HG03571 (cell line): ENCODE measurements at regions not wholly inside any gene's neighbourhood (a gene's known extent, or its start where the extent isn't known, plus 50 kb on each side); places are given as distances from the start of the nearest gene placed in this dataset.
"Not testable (repeated sequence)": the region's sequence is repeated elsewhere in the genome, so short reads cannot be mapped to it uniquely, and the experiment has no call there.

Experiments
- ATAC-seq: cut with Tn5 transposase; IDR thresholded peaks from one replicate; pipeline ENCODE4 v1.9.1; 2021; ENCODE audit not compliant: unreplicated experiment

DNA sequence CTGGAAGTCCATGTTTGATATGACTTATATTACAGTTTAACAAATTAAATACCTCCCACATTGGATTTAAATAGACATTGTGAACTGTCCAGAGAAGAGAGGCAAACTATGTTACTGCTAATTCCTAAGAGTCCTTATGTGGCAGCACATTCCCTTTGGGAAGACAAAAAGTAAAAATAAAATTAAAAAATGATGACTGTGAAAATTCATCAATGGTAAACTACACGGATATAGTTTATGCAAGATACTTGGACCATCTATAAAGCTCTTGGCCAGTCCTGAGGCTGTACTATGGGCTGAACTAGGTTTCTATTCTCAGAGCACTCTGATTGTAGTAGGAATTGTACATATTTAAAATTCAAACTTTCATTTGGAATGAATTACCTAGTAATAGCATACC lies 206.4 kb downstream of the LRRK2 start:
- ATAC-seq, result no peak

DNA sequence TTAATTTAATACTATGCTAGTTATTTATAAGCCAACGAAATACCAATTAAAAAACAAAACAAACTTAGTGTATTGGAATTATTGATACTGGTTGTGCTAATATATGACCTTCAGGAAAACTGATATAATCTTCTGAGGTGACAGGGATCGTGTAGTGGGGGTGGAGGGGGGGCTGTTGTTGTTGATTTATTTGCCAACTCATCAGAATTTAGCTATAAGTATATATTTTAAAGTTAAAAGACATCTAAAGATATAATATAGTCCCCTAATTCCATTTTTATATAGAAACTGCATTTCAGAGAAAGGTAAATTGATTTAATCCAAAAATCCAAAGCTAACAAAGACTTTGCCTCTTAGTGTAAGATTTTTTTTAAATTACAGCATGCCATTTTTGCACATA lies 210.5 kb downstream of the LRRK2 start:
- ATAC-seq, result no peak

DNA sequence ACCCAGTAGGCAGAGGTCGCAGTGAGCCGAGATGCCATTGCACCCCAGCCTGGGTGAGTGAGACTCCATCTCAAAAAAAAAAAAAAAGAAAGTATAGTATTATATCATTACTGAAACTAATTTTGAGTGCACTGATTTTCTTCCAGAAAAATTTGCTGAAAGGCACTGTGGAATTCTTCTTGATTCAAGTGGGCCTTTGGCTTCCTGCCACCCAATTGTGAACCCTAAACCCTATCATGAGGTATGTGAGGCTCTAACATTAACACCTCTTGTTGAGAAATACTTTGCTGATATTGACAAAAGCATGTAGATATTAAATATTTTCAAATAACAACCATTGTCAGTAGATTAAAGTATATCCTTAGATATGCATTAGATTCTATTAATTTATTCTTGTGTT lies 211.2 kb downstream of the LRRK2 start:
- ATAC-seq, result no peak

DNA sequence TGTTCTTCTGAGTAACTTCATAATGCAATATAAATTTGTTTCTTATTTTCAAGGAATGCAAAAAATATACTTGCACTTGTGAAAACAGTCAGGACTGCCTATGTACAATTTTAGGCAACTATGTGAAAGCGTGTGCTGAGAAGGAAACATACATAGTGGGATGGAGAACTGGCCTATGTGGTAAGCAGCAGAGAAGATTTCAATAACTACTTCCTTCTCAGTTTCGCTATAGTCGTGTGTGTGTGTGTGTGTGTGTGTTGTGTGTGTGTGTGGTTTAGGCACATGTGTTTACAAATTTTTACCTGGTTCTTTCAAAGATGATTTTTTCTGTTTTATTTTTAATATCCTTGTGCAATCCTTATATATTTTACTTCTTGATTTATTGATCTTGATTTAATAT lies 211.8 kb downstream of the LRRK2 start:
- no peak for ATAC-seq

DNA sequence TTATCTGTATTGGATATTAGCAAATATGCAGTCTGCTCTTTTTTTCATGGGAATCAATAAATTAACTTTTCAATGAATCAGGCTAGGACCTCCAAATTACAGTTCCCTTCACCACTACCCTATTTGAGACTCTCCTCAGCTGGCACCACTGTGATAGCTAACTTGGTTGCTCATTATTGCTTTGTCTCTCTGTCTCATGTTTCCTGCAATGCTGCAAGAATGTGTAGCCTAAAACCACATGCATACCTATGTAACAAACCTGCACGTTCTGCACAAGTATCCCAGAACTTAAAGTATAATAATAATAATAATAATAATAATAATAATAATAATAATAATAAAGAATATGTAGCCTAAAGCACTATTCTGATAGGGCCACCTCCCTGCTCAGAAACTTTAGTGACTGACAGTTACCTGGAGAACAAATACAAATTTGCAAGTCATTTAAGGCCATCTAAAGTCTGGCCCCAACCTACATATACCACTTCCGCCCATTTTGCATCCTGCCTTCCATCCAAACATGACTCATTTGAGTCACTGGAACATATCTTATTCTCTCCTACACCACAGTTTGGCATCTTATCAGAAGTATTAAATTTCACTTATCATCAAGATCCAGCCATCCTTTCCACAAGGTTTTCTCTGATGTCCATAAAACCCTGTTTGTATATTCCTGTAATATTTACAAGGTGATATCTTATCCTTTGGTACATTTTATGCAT lies 215.1 kb downstream of the LRRK2 start:
- ATAC-seq, result no peak

DNA sequence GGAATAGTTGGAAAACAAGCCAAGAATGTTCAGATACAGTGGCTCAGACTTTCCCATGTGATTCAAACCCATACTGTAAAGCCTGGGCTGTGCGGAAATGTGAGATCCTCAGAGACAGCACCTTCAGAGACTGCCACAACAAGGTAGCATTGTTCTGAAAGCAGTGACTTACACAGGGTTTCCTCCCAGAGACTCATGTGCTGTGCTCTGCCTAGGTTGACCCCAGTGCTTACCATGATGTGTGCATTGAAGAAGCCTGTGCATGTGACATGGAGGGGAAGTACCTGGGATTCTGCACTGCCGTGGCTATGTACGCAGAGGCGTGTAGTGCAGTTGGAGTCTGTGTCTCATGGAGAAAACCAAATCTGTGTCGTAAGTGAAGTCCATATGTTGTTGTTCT lies 219.4 kb downstream of the LRRK2 start:
- no peak for ATAC-seq

DNA sequence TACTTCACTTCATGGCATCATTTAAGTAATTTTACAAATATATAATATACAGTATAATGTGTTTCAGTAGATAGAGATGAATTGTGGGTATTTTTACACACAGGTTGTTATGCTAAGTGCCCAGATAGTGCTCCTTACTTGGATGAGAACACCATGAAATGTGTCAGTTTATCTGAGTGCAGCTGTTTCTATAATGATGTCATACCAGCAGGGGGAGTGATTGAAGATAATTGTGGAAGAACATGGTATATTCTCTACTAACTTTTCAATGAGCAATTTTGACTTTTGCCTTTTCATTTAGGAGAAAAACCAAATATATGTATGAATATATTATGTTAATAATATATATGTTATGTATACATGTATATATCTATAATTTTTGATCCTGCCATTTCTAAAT lies 221.6 kb downstream of the LRRK2 start:
- no peak for ATAC-seq

DNA sequence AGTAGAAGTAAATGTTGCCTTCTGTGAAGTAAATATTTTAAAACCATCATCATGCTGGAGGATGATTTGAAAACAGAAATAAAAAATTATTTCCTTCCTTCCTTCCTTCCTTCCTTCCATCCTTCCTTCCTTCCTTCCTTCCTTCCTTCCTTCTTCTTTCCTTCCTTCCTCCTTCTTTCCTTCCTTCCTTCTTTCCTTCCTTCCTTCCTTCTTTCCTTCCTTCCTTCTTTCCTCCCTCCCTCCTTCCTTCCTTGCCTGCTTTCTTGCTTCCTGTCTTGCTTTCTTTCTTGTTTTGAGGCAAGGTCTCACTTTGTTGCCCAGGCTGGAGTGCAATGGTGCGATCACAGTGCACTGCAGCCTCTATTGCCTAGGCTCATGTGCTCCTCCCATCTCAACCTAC lies 223.7 kb downstream of the LRRK2 start:
- not testable (repeated sequence) for ATAC-seq

DNA sequence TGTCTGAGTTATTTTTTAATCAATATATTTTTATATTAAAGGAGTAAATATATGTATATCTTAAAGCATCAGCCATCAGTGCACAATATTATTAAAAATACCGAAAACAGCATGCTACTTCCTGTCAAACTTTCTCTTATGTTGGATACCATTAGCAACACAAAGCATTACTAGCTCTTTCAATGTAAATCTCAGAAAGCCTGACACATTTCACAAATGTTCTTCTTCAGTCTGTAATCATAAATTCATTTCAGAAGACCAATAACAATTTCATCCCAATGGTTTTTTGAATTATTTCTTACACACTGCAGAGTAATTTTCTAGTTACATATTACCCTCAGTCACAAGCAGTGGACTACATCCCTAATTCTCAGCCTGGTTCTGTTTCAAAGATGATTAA lies 226.9 kb downstream of the LRRK2 start:
- ATAC-seq, result no peak

DNA sequence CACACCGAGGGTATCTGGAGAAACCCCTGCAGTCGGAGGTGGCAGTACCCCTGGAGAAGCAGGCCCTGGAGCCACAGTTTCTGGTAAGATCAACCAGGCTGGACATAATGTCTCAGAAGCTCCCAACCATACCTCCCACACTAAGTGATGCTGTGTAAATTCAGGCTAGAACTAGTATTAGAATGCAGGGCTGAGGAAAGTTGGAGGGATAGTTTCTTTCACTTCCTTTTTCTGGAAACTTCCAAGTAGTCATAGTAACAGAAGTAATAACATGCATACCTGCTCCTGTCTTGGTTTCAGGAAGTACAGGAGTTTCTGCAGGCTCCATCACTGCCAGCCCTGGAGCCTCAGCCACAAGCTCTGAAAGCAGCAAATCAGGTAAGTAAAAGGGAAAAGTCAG lies 228.1 kb upstream of the CNTN1 start:
- no peak for ATAC-seq

DNA sequence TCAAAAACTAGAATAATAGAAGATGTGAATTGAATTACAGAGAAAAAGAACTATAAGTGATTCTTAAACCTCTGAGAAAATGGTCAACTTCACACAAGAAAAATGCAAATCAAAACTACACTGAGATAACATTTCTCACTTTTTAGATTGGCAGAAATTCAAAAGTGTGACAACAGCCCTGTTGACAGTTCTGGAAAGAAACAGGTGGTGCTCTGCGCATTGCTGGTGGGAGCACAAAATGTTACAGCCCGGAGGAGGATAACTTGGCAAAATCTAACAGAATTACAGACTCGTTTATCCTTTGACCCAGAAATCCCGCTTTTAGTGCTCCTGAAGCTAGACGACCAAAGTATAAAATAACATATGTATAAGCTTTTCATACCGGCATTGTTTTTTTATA lies 222.5 kb upstream of the CNTN1 start:
- ATAC-seq, result no peak

DNA sequence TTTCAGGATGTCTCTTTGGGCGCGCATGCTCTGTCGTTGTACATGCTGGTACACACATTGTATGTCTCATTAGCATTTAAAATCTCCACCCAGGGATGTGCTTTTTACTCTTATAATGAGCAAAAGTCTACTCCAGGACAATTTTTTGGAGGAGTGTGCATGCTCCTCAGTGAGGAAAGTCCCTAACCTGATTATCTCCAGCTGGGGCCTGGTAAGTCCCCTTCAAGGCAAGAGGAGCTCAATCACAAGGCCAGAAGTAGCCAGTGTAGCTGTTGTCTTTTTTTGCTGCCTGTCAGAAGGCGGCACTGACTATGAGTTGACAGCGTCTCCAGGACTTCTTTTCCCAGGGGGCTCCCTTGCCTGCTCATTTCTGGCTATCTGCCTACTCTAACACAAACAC lies 218.3 kb upstream of the CNTN1 start:
- no peak for ATAC-seq

DNA sequence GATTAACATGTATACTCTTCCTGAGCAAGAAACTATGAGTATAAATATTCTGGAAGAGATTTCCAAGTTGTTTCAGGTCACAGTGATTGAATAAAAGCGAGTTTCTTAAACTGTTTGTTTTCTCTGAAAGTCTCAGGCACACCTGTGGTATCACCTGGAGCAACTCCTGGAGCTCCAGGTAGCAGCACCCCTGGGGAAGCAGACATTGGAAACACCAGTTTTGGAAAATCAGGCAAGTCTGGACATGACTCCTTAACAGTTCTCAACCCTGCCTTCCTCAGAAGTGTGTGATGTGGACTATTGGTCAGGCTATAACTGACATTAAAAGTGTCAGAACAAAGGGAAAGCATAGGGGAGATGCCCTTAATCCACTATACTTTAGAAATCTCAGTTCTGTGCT lies 217.6 kb upstream of the CNTN1 start:
- ATAC-seq, result no peak

DNA sequence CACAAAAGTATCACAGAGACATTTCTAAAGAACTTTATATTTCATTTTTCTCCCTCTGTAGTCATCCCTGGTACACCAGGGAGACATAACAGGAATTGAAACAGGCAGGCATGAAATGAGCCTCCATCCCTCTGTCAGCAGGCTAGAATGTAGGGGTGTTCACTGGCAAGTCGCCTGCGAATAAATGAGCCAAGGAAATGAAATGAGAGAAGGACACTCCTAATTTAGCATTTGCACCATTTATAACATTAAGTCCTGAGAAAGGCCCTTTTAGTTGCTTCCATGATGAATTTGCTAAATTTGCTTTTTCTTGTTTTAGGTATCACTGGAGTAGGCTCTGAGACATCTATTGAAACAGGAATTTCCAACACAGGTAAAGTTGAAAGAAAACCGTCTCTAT lies 192.4 kb upstream of the CNTN1 start:
- ATAC-seq, result no peak

DNA sequence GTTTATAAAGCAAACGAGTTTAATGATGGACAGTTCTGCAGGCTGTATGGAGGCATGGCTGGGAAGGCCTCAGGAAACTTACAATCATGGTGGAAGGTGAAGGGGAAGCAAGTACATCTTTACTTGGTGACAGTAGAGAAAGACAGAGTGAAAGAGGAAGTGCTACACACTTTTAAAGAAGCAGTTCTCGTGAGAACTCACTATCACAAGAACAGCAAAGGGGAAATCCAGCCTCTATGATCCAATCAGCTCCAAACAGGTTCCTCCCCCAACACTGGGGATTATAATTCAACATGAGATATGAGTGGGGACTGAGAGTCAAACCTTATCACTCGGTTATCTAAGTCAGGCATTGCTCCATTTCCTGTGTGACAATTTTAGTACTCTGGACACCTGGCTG lies 189.9 kb upstream of the CNTN1 start:
- ATAC-seq, result no peak

DNA sequence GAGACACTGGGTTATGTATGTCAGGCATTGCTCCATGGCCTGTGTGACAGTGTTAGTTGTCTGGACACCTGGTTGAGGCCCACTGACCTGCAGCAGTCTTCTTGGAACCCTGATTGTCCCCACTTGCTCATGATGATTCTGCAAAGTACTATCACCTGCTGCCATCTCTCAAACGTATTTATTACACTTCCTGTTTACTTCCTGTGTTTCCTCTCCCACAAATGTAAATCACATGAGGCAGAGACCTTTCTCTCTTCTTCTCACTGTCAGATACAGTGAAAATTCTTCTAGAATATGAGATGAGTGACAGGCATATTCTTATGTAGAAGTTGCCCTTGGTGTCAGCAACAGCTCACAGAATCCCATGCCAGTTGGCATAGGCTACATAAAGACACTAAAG lies 186.9 kb upstream of the CNTN1 start:
- ATAC-seq, result no peak

DNA sequence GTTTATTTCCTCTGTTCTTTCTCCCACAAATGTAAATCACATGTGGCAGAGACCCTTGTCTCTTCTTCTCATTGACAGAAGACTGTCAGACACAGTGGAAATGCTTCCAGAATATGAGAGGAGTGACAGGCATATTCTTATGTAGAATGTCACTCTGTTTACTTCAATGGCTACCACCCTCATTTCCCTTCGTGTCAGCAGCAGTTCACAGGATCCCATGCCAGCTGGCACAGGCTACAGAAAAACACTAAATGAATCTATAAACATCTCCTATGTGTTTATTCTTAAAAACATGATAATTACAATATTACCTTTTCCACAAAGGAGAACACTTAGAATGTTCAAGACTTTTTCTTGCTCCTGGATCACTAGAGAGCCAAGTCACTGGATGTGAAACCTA lies 183.8 kb upstream of the CNTN1 start:
- ATAC-seq, result no peak

DNA sequence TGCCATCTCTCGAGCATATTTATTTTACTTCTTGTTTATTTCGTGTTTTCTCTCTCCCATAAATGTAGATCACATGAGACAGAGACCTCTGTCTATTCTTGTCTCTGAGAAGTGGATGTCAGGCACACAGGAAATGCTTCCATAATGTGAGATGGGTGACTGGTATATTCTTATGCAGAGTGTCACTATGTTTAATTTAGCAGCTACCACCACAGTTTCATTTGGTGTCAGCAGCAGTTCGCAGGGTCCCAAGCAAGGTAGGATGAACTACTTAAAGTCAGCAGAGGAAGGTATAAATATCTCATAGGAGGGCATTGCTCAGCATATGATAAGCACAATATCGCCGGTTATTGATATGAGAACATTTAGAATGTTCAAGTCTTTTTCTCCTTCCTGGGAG lies 180.9 kb upstream of the CNTN1 start:
- no peak for ATAC-seq

DNA sequence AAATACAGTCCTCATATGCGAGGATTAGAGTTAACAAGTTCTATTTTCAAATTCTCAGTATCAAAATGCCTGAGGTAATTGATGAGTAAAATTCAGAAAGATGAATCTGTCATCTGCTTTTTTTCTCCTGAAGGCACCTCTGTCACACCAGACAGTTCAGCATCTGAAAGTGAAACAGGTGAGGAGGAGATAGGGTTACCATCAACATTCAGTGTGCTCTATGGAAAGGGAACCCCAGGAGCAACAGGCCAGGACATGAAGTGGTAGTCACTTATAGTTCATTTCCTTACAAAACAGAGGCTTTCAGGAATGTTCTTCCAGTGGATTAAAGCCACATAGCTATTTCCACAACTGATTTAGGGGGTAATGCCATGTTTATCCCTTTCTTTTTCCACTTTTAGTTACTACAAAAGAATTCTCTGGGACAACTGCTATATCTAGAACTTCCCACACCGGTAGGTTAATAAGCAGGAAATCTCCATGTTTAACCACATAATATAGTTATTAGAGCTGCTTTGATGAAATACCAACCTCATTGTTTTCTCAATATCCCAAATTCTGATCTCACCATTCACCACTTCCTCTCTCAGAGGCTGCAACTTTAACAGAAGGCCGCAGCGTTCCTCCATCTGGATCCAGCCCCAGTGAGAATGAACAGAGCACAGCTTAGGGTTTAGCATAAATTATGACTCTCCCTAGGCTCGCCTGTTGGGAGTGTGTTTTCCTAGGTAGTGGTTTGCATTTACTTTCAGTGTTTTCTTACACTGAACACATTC lies 177.0 kb upstream of the CNTN1 start:
- no peak for ATAC-seq

DNA sequence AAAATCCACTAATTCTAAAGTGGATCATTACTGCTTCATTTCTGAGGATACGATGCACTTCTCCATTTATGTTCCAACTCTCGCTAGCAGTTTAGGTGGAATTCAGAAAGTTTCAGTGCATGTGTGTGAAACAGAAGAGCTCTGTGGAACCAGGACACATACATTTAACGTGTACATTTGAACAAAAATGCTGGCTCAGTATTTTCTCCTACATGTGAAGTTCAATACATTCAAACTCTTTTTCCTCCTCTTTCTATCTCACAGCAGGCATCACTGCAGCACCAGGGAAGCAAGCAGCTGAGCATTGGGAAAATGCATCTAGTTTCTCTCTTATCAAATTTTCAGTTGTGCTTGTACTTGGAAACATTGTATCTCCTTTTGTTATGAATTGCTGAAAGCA lies 169.4 kb upstream of the CNTN1 start:
- ATAC-seq, result no peak

DNA sequence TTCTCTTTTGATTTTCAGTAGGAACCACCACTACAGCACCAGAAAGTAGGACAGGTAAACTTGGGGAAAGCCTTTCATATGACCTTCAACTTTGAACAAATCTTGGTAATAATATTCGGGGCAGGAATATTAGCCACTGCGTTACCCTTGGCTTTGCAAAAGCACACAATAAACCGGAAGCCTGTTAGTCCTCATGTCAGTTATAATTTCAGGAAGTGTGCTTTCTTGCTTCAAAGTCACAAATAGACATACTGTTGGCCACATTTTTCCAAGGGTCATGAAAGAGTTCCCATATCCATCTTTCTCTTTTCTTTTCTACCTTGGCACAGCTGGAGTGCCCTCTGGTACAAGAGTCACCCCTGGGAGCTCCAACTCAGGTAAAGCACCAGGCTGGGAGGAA lies 167.2 kb upstream of the CNTN1 start:
- ATAC-seq, result no peak

DNA sequence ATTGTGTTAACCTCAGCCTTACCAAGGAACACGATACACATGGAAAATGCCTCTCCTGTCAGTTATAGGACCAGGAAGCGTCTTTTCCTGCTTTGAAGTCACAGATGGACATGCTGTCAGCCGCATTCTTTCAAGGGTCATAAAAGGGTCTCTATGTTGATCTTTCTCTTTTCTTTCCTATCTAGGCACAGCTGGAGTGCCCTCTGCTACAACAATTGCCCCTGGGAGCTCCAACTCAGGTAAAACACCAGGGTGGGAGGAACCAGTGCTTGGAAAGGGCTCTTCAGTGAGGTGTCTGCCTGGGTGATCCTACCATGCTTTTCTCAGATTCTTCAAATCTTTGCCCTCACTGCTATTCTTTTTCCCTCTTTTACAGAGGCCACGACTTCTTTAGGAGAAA lies 157.4 kb upstream of the CNTN1 start:
- no peak for ATAC-seq

DNA sequence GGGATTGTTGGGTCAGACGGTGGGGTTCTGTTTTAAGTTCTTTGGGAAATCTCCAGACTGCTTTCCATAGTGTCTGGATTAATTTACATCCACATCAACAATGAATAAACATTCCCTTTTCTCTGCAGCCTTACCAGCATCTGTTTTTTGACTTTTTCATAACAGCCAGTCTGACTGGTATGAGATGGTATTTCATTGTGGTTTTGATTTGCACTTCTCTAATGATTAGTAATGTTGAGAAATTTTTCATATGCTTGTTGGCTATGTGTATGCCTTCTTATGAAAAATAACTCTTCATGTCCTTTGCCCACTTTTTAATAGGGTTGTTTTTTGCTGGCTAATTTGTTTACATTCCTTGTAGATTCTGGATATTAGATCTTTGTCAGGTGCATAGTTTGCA lies 140.8 kb upstream of the CNTN1 start:
- ATAC-seq, result no peak
